Activated CD8-positive, alpha-beta T cell treated with anti-CD3 and anti-CD28 coated beads for 36 hours (primary cell): ENCODE measurements at regions not wholly inside any gene's neighbourhood (a gene's known extent, or its start where the extent isn't known, plus 50 kb on each side); places are given as distances from the start of the nearest gene placed in this dataset.
"Not testable (repeated sequence)": the region's sequence is repeated elsewhere in the genome, so short reads cannot be mapped to it uniquely, and the experiment has no call there.

ENCODE experiments used
- ATAC-seq: fragments of 200-7000 bp; cut with Tn5 transposase; one replicate; pipeline ENCODE4 v1.10.0; 2021; ENCODE audit warnings: mild to moderate bottlenecking, moderate library complexity
- CTCF ChIA-PET: fragments of 350-600 bp; sonication (Branson Sonifier 250); formaldehyde crosslinking; loops from one replicate; lab custom pipeline; 2021; ENCODE audit warnings: antibody characterized with exemption; lab: Charles Lee
- POLR2A ChIA-PET: fragments of 350-600 bp; sonication (Branson Sonifier 250); formaldehyde crosslinking; loops from one replicate; lab custom pipeline; 2021; ENCODE audit warnings: antibody characterized with exemption; lab: Charles Lee
- DNase-seq: peaks from one replicate; pipeline ENCODE4 v3.0.0-alpha.2; 2020
- H3K27ac Mint-ChIP-seq: one replicate; pipeline ENCODE4 v1.8.0; 2021; ENCODE audit warnings: mild to moderate bottlenecking, mixed read lengths
- H3K27me3 Mint-ChIP-seq: one replicate; pipeline ENCODE4 v1.8.0; 2021; ENCODE audit warnings: mixed read lengths
- H3K36me3 Mint-ChIP-seq: one replicate; pipeline ENCODE4 v1.8.0; 2021; ENCODE audit warnings: low read depth, mixed read lengths
- H3K4me1 Mint-ChIP-seq: one replicate; pipeline ENCODE4 v1.8.0; 2021; ENCODE audit warnings: low read depth, mixed read lengths
- H3K4me3 Mint-ChIP-seq: one replicate; pipeline ENCODE4 v1.8.0; 2021; ENCODE audit warnings: mild to moderate bottlenecking, moderate library complexity, mixed read lengths
- H3K9me3 Mint-ChIP-seq: one replicate; pipeline ENCODE4 v1.8.0; 2021; ENCODE audit warnings: mixed read lengths
- CTCF ChIP-seq: fragments of 200-600 bp; IDR thresholded peaks from one replicate; pipeline ENCODE4 v1.8.0; 2022; ENCODE audit warnings: antibody characterized with exemption, mild to moderate bottlenecking
- intact Hi-C: fragments of 100-400 bp; cut with micrococcal nuclease; formaldehyde crosslinking; loops from one replicate; pipeline ENCODE4 v1.10.0; 2022

- intact Hi-C loops: no loop called here
- DNase-seq (no peak), ATAC-seq (no peak)
- CTCF ChIA-PET: no interaction called here
- no peak overlapping the region for H3K27ac Mint-ChIP-seq
- peaks cover 29% of the 10 kb centered on the region for H3K4me1 Mint-ChIP-seq
- POLR2A ChIA-PET: no interaction called here
- no peaks in the 10 kb centered on the region for H3K27me3 Mint-ChIP-seq
- H3K36me3 Mint-ChIP-seq: peaks cover 9% of the 10 kb centered on the region
- TF ChIP-seq CTCF: no peak
- no peaks in the 10 kb centered on the region for H3K9me3 Mint-ChIP-seq
- H3K4me3 Mint-ChIP-seq: no peak overlapping the region
Observed at GRCh38 chrX:73964579-73964978, 112.1 kb upstream of the XIST start.

GRCh38 chrX:73963682-73964081 is 111.2 kb upstream of the XIST start:
- Mint-ChIP-seq H3K27me3 (no peaks in the 10 kb centered on the region), H3K4me3 (no peak overlapping the region), H3K9me3 (no peaks in the 10 kb centered on the region), H3K4me1 (peaks cover 35% of the 10 kb centered on the region), H3K27ac (no peak overlapping the region), H3K36me3 (peaks cover 13% of the 10 kb centered on the region)
- TF ChIP-seq CTCF: no peak
- DNase-seq (no peak), ATAC-seq (no peak)
- intact Hi-C loops: no loop called here
- CTCF ChIA-PET: no interaction called here
- POLR2A ChIA-PET: no interaction called here

- H3K9me3 Mint-ChIP-seq: no peaks in the 10 kb centered on the region
- H3K36me3 Mint-ChIP-seq: peaks cover 17% of the 10 kb centered on the region
- no peak overlapping the region for H3K4me3 Mint-ChIP-seq
- DNase-seq (no peak), ATAC-seq (no peak)
- H3K27me3 Mint-ChIP-seq: no peaks in the 10 kb centered on the region
- peaks cover 39% of the 10 kb centered on the region for H3K4me1 Mint-ChIP-seq
- CTCF ChIA-PET: no interaction called here
- intact Hi-C loops: no loop called here
- no peak for TF ChIP-seq CTCF
- no peak overlapping the region for H3K27ac Mint-ChIP-seq
- POLR2A ChIA-PET: no interaction called here
Observed at GRCh38 chrX:73962948-73963347, 110.4 kb upstream of the XIST start.

- POLR2A ChIA-PET, H3K9me3 Mint-ChIP-seq, ATAC-seq, H3K27ac Mint-ChIP-seq, DNase-seq, H3K4me3 Mint-ChIP-seq, CTCF ChIA-PET, H3K27me3 Mint-ChIP-seq, intact Hi-C loops: not testable (repeated sequence)
- Mint-ChIP-seq H3K4me1 (peaks cover 43% of the 10 kb centered on the region), H3K36me3 (peaks cover 18% of the 10 kb centered on the region)
Observed at GRCh38 chrX:73961867-73962266, 109.4 kb upstream of the XIST start.

GRCh38 chrX:73944563-73944908 is 92.0 kb upstream of the XIST start:
- TF ChIP-seq CTCF: no peak
- Mint-ChIP-seq H3K36me3 (peaks cover 15% of the 10 kb centered on the region), H3K27ac (peak overlapping the region; percentile 97), H3K4me3 (peak overlapping the region; percentile 94), H3K9me3 (no peaks in the 10 kb centered on the region), H3K4me1 (peaks cover 15% of the 10 kb centered on the region), H3K27me3 (no peaks in the 10 kb centered on the region)
- peak; percentile 2 for ATAC-seq
- CTCF ChIA-PET: no interaction called here
- intact Hi-C loops: no loop called here
- POLR2A ChIA-PET: interaction anchor here (0.6 kb wide), 1 partner anchor 251 kb away, joined by 5 read pairs; no protein-coding TSS in a partner anchor
- DNase-seq: no peak
